Subcutaneous abdominal adipose tissue (tissue), 5 donors: ENCODE measurements at regions not wholly inside any gene's neighbourhood (a gene's known extent, or its start where the extent isn't known, plus 50 kb on each side); places are given as distances from the start of the nearest gene placed in this dataset.
"Not testable (repeated sequence)": the region's sequence is repeated elsewhere in the genome, so short reads cannot be mapped to it uniquely, and the experiment has no call there.

ENCODE experiments used
- H3K27ac ChIP-seq: one replicate; pipeline ENCODE4 v1.7.0; 2013; ENCODE audit warnings: low read depth, mild to moderate bottlenecking, inconsistent platforms, low read length, moderate library complexity
- H3K27me3 ChIP-seq, 5 donors: one replicate each; pipeline ENCODE4 v1.7.0; 2013; ENCODE audit warnings: low read length in 5 of 5, inconsistent platforms in 1 of 5; ENCODE audit not compliant: control insufficient read depth in 5 of 5, insufficient read depth in 4 of 5
- H3K36me3 ChIP-seq, 5 donors: one replicate each; pipeline ENCODE4 v1.7.0; 2013; ENCODE audit warnings: low read length in 5 of 5; ENCODE audit not compliant: control insufficient read depth in 5 of 5, insufficient read depth in 5 of 5
- H3K4me1 ChIP-seq, 5 donors: one replicate each; pipeline ENCODE4 v1.7.0; 2013; ENCODE audit warnings: low read length in 5 of 5, mild to moderate bottlenecking in 3 of 5, moderate library complexity in 1 of 5; ENCODE audit not compliant: control insufficient read depth in 5 of 5, insufficient read depth in 5 of 5
- H3K4me3 ChIP-seq, 5 donors: one replicate each; pipeline ENCODE4 v1.7.0; 2013; ENCODE audit warnings: low read length in 5 of 5, low read depth in 1 of 5
- H3K9ac ChIP-seq, 5 donors: one replicate each; pipeline ENCODE4 v1.7.0; 2013; ENCODE audit warnings: low read length in 5 of 5, mild to moderate bottlenecking in 4 of 5, moderate library complexity in 3 of 5
- H3K9me3 ChIP-seq, 5 donors: one replicate each; pipeline ENCODE4 v1.7.0; 2013; ENCODE audit warnings: low read length in 5 of 5; ENCODE audit not compliant: control insufficient read depth in 5 of 5
- donor health status: healthy.
- donor health status: healthy.
- donor health status: healthy.
- donor health status: healthy.
- donor health status: healthy.

GRCh38 chr12:54719691-54720090, 71.5 kb upstream of the DCD start:
- Histone ChIP-seq H3K4me3 (no peak overlapping the region), H3K27me3 (no peaks in the 10 kb centered on the region), H3K36me3 (no peaks in the 10 kb centered on the region), H3K9ac (no peak overlapping the region), H3K9me3 (no peaks in the 10 kb centered on the region), H3K4me1 (peaks cover 0 to 24% (median 14%) of the 10 kb centered on the region in 5 donors), H3K27ac (no peak overlapping the region)

- no peak overlapping the region for H3K27ac ChIP-seq
- no peaks in the 10 kb centered on the region for H3K36me3 ChIP-seq
- H3K4me1 ChIP-seq = peaks cover 0 to 11% (median 6%) of the 10 kb centered on the region in 5 donors
- no peaks in the 10 kb centered on the region for H3K27me3 ChIP-seq
- no peaks in the 10 kb centered on the region for H3K9me3 ChIP-seq
- no peak overlapping the region for H3K9ac ChIP-seq
- no peak overlapping the region for H3K4me3 ChIP-seq
Measured at GRCh38 chr12:54716261-54716660, 68.1 kb upstream of the DCD start.

DNA sequence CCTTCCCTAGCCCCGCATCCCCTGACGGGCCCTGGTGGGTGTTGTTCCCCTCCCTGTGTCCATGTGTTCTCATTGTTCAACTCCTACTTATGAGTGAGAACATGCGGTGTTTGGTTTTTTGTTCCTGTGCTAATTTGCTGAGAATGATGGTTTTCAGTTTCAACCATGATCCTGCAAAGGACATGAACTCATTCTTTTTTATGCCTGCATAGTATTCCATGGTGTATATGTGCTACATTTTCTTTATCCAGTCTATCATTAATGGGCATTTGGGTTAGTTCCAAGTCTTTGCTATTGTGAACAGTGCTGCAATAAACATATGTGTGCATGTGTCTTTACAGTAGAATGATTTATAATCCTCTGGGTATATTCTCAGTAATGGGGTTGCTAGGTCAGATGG, 65.7 kb upstream of the DCD start:
- not testable (repeated sequence) for H3K27ac ChIP-seq, H3K4me1 ChIP-seq, H3K27me3 ChIP-seq, H3K4me3 ChIP-seq, H3K9ac ChIP-seq, H3K9me3 ChIP-seq, H3K36me3 ChIP-seq

- no peak overlapping the region for H3K27ac ChIP-seq
- H3K36me3 ChIP-seq = no peaks in the 10 kb centered on the region
- no peaks in the 10 kb centered on the region for H3K27me3 ChIP-seq
Measured at GRCh38 chr12:54711669-54712068, 63.5 kb upstream of the DCD start.

GRCh38 chr12:54708826-54709225, 60.7 kb upstream of the DCD start:
- Histone ChIP-seq H3K27ac (no peak overlapping the region), H3K4me3 (no peak overlapping the region), H3K36me3 (no peaks in the 10 kb centered on the region), H3K9me3 (no peaks in the 10 kb centered on the region), H3K27me3 (no peaks in the 10 kb centered on the region), H3K9ac (no peak overlapping the region), H3K4me1 (no peaks in the 10 kb centered on the region)

More at GRCh38 chr12:54711669-54712068, 63.5 kb upstream of the DCD start:
- Histone ChIP-seq H3K9me3 (no peaks in the 10 kb centered on the region), H3K9ac (no peak overlapping the region), H3K4me1 (no peaks in the 10 kb centered on the region), H3K4me3 (no peak overlapping the region)

- Histone ChIP-seq H3K36me3 (no peaks in the 10 kb centered on the region), H3K4me3 (no peak overlapping the region), H3K27ac (no peak overlapping the region), H3K4me1 (no peaks in the 10 kb centered on the region), H3K9ac (no peak overlapping the region), H3K9me3 (no peaks in the 10 kb centered on the region), H3K27me3 (no peaks in the 10 kb centered on the region)
Measured at GRCh38 chr12:54704202-54704601, 56.0 kb upstream of the DCD start.

DNA sequence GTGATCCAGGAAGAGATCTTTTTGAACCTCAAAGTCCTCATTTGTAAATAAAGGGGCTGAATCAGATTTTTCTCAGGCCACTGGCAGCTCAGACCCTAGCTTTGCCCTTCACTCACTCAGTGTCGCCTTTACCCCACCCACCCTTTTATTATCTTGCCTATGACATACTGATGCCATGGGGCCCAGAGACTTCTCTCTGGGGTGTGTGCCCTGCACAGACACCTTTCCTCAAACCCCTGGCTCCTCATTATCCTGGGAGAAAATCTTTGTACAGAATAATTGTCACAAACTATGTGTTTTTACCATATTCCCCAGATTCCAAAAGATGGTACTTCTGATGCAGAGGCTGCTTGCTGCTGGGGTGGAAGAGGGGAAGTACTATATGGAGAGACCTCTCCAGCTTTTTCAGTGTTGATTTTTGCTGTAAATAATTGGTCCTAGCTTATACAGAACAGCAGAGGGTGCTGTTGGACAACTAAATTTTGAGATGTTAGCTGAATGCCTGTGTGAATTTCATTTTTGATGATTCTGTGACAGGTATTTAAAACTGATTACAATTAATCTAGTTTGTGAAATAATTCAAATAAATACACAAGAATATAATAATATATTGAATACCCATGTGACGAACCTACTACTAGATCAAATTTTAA, 53.9 kb upstream of the DCD start:
- Histone ChIP-seq H3K27ac (no peak overlapping the region), H3K27me3 (no peaks in the 10 kb centered on the region), H3K4me3 (no peak overlapping the region), H3K4me1 (no peaks in the 10 kb centered on the region), H3K9me3 (no peaks in the 10 kb centered on the region), H3K9ac (no peak overlapping the region), H3K36me3 (no peaks in the 10 kb centered on the region)

GRCh38 chr12:54700849-54701248, 52.7 kb upstream of the DCD start:
- Histone ChIP-seq H3K27ac (no peak overlapping the region), H3K4me3 (no peak overlapping the region)

DNA sequence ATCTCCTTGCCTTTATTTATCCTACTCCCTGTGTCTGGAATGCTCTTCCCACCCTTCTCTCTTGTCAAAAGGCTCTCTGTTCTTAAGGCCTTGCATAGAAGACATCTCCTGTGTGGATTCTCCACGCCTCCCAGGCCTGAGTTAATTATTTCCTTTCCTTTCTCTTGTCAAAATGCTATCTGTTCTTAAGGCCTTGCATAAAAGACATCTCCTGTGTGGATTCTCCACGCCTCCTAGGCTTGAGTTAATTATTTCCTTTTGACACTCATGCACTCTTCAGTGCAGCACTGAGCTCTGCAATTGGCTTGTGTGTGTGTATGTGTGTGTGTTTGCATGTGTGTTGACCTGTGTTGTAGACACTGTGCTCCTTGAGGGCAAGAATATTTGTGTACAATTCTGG, 52.1 kb upstream of the DCD start:
- H3K27me3 ChIP-seq = no peaks in the 10 kb centered on the region
- H3K4me1 ChIP-seq = no peaks in the 10 kb centered on the region
- no peak overlapping the region for H3K9ac ChIP-seq
- no peaks in the 10 kb centered on the region for H3K36me3 ChIP-seq
- H3K4me3 ChIP-seq = no peak overlapping the region
- no peaks in the 10 kb centered on the region for H3K9me3 ChIP-seq
- no peak overlapping the region for H3K27ac ChIP-seq

More at GRCh38 chr12:54700849-54701248, 52.7 kb upstream of the DCD start:
- Histone ChIP-seq H3K4me1 (no peaks in the 10 kb centered on the region), H3K27me3 (no peaks in the 10 kb centered on the region), H3K36me3 (no peaks in the 10 kb centered on the region), H3K9me3 (no peaks in the 10 kb centered on the region), H3K9ac (no peak overlapping the region)
